ENCODE measurements at regions not wholly inside any gene's neighbourhood (a gene's known extent, or its start where the extent isn't known, plus 50 kb on each side); places are given as distances from the start of the nearest gene placed in this dataset.
"Not testable (repeated sequence)": the region's sequence is repeated elsewhere in the genome, so short reads cannot be mapped to it uniquely, and the experiment has no call there.

DNA sequence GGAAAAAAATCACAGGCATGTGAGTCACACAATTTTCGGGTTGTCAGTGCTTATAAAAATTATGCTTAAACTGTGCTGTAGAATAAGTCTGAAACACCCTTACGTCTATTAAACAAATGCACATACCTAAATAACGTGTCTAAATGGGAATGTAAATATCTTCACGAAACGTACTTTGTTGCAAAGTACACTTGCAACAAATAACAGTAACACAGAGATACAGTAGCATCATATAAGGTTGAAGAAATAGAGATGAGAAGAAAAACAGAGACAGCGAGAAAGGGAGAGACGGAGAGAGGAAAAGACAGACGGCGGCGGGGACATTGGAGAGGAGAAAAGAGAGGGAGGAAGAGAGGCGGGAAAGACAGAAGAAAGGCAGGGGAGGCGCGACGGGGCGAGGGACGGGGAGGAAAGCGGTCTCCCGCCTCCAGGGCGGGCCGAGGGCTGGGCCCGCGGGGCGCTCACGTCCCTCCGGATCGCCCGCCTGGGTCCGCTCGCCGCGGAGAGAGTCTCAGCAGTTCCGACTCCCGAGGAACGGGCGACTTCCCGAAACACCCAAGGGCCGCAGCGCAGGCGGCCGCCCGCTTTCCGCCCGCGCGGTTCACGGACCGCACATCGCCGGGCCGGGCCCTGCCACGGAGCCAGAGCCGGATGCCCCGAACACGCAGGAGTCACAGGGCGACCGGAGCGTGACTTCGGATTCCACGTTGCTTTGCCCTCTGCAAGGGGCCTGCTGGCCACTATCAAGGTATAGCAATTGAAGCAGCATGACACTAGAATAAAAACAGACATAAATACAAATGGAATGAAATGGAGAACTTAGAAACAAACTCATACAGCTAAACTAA is 153.4 kb downstream of the LMLN start:
- TF ChIP-seq, protein P1, sequence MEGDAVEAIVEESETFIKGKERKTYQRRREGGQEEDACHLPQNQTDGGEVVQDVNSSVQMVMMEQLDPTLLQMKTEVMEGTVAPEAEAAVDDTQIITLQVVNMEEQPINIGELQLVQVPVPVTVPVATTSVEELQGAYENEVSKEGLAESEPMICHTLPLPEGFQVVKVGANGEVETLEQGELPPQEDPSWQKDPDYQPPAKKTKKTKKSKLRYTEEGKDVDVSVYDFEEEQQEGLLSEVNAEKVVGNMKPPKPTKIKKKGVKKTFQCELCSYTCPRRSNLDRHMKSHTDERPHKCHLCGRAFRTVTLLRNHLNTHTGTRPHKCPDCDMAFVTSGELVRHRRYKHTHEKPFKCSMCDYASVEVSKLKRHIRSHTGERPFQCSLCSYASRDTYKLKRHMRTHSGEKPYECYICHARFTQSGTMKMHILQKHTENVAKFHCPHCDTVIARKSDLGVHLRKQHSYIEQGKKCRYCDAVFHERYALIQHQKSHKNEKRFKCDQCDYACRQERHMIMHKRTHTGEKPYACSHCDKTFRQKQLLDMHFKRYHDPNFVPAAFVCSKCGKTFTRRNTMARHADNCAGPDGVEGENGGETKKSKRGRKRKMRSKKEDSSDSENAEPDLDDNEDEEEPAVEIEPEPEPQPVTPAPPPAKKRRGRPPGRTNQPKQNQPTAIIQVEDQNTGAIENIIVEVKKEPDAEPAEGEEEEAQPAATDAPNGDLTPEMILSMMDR (IDR thresholded peaks at IDR 0.05 in 8 of 11, conservative IDR thresholded peaks at IDR 0.05 in 3 of 11), result no peak
- TF ChIP-seq POLR2AphosphoS5 (IDR thresholded peaks at IDR 0.05) (peak in 2 of 3 donors; percentile 35 to 70), POLR2A (IDR thresholded peaks at IDR 0.05) (no peak)
- Histone ChIP-seq H3K27ac (no peak overlapping the region), H3K4me3 (peak overlapping the region in 6 of 8 donors; percentile 10 to 56 (median 25)), H3K4me1 (peaks cover 0 to 13% (median 8%) of the 10 kb centered on the region in 6 donors), H3K9me3 (peaks cover 0 to 19% (median 0%) of the 10 kb centered on the region in 8 donors), H3K36me3 (no peaks in the 10 kb centered on the region), H3K27me3 (replicated peaks in 1 of 7) (peaks cover 0 to 80% (median 56%) of the 10 kb centered on the region in 7 donors)
- intact Hi-C loops (cut with DNase I; ENCODE audit: low total_unique reads), result no loop called here
- DNase-seq, result peak; percentile 88
- 5 to 14% (median 7%) methylated on average over 48 to 59 of the region's 59 CpGs for WGBS, 5 donors

DNA sequence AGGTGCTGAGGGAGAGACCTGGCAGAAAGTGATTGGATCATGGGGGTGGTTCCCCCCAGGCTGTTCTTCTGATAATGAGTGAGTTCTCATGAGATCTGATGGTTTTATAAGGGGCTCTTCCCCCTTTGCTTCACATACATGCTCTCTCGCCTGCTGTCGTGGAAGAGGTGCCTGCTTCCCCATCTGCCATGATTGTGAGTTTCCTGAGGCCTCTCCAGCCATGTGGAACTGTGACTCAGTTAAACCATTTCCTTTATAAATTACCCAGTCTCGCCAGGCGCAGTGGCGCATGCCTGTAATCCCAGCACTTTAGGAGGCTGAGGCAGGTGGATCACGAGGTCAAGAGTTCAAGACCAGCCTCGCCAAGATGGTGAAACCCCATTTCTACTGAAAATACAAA is 154.5 kb downstream of the LMLN start:
- H3K36me3 ChIP-seq; H3K4me3 ChIP-seq; intact Hi-C loops (cut with DNase I; ENCODE audit: low total_unique reads); DNase-seq; H3K27ac ChIP-seq: not testable (repeated sequence)
- H3K27me3 ChIP-seq (replicated peaks in 1 of 7), result peaks cover 0 to 69% (median 48%) of the 10 kb centered on the region in 7 donors
- peaks cover 0 to 13% (median 8%) of the 10 kb centered on the region in 6 donors for H3K4me1 ChIP-seq
- 75 to 85% (median 80%) methylated on average over 7 of the region's 7 CpGs for WGBS, 5 donors
- H3K9me3 ChIP-seq, result peaks cover 0 to 19% (median 0%) of the 10 kb centered on the region in 8 donors

DNA sequence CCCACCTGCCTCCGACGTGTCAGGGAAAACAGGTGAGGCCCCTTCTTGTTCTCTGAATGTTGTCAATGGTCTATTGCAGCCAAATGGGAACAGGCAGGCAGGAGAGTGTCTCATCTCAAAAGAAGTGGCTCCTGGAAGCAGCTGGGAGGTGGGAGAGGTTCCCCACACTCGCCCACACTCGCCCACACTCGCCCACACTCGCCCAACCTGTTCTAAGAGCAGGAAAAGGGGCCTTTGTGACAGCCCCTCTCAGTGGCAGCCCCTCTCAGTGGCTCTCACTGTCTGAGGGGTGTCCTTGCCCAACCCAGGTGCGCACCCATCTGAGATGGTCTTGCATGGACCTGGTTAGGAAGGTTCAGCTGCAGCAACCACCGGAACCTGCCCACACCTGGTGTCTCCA is 162.2 kb downstream of the LMLN start:
- H3K4me1 ChIP-seq; H3K9me3 ChIP-seq; H3K36me3 ChIP-seq; H3K4me3 ChIP-seq; H3K27ac ChIP-seq; DNase-seq; H3K27me3 ChIP-seq (replicated peaks in 1 of 7); intact Hi-C loops (cut with DNase I; ENCODE audit: low total_unique reads): not testable (repeated sequence)
- 63 to 100% (median 84%) methylated on average over 1 to 8 of the region's 8 CpGs for WGBS, 5 donors

DNA sequence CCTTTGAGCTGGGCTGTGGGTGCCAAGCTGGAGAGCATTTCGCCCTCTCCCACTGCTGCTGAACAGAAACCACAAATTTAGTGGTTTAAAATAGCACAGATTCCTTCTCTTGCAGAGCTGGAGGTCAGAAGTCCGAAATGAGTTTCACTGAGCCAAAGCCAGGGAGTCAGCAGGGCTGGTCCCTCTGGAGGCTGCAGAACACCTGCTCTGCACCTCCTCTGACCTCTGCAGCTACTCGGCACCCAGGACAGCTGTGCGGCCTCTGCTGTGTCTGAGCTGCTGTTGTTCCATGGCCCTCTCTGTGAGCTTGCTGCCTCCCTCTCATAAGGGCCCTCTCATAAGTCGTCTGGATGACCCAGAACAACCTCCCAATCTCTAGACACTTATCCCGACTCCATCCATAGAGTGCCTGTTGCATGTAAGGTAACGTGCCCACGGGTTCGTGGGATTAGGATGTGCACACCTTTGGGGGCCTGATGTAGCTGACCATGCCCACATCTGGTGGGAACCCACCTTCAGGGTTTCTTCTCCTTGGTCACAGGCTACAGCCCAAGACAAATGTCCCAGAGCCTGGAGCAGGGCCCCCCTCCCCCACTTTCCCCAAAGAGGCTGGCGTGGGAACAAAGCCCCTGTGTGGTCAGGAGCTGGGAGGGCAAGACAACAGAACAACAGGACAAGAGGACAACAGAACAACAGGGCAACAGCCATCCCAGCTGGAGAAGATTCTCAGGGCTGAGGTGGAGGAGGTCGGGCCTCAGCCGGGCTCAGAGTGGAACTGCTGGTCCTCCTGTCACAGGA is 177.2 kb downstream of the LMLN start:
- DNase-seq; H3K27ac ChIP-seq; H3K36me3 ChIP-seq; H3K4me1 ChIP-seq; intact Hi-C loops (cut with DNase I; ENCODE audit: low total_unique reads); H3K9me3 ChIP-seq; H3K4me3 ChIP-seq: not testable (repeated sequence)
- WGBS, 5 donors, result 65 to 79% (median 76%) methylated on average over 3 to 9 of the region's 12 CpGs
- H3K27me3 ChIP-seq (replicated peaks in 1 of 7), result peaks cover 0 to 17% (median 0%) of the 10 kb centered on the region in 7 donors

DNA sequence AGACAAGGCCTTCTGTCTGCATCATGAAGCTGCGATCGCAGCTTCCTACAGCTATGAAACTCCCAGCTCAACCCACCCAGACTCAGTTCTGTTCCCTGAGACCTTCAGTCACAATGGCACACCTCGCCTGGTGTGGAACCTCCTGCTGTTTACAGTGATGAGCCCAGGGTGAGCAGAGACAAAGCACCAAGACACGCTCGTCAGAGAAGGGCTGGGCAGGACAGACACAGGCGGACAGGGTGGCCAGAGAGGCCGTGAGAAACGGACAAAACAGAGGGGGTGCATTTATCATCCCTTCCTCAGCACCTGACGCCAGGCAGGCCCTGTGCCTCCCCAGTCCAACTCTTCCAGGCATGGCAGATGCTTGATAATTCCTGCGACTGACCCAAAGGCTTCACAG is 178.2 kb downstream of the LMLN start:
- H3K27me3 ChIP-seq (replicated peaks in 1 of 7), result peaks cover 0 to 12% (median 0%) of the 10 kb centered on the region in 7 donors
- H3K4me1 ChIP-seq; H3K9me3 ChIP-seq; H3K27ac ChIP-seq; H3K36me3 ChIP-seq; DNase-seq; H3K4me3 ChIP-seq; intact Hi-C loops (cut with DNase I; ENCODE audit: low total_unique reads): not testable (repeated sequence)
- 81 to 93% (median 91%) methylated on average over 6 to 9 of the region's 10 CpGs for WGBS, 5 donors

DNA sequence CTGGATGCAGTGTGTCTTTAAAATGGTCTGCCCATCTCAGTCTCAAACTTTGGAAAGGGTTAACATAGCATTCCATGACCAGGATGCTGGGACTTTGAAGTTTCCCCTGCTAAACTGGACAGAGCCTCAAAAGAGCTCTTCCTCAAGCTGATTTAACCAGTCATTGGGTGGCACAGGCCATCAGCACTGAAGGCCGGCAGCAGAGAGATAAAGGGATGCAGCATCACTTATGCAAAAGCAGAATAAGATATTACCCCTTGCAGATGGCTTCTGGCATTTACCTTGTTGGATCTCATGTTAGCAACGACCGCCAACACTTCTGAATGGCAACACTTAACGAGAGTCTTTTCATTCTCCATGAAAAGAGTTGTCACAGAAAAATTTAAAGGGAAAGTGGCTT is 179.0 kb downstream of the LMLN start:
- intact Hi-C loops (cut with DNase I; ENCODE audit: low total_unique reads), result not testable (repeated sequence)

DNA sequence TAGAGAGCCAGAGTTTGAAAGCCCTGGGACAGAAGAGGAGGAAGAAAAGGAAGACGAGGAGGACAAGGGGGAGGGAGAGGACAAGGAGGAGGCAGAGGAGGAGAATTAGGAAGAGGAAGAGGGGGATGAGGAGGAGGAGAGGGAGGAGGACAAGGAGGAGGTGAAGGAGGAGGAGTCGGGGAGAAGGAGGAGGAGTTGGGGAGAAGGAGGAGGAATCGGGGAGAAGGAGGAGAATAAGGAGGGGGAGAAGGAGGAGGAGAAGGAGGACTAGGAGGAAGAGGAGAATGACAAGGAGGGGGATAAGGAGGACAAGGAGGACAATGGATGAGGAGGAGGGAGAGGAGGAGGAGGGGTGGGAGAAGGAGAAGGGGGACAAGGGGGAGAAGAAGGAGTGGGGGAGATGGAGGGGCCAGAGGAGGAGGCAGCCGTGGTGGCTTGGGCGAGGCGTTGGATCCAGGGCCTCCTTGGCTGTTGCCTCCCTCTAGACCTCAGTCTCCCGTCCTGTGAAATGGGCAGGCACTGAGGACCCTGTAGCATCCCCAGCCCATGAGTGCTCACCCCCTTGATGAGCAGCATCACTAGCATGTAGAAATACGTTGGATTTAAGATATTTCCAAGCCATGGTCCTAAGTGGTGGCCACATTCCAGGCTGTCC is 179.6 kb downstream of the LMLN start:
- 57 to 71% (median 66%) methylated on average over 7 to 8 of the region's 8 CpGs for WGBS, 5 donors
- H3K4me3 ChIP-seq; H3K4me1 ChIP-seq; H3K9me3 ChIP-seq; intact Hi-C loops (cut with DNase I; ENCODE audit: low total_unique reads); H3K27ac ChIP-seq; H3K27me3 ChIP-seq (replicated peaks in 1 of 7); DNase-seq; H3K36me3 ChIP-seq: not testable (repeated sequence)

More for the DNA sequence above, 179.0 kb downstream of the LMLN start:
- H3K9me3 ChIP-seq; H3K27me3 ChIP-seq (replicated peaks in 1 of 7); H3K27ac ChIP-seq; DNase-seq; H3K4me3 ChIP-seq; H3K4me1 ChIP-seq; H3K36me3 ChIP-seq: not testable (repeated sequence)
- WGBS, 5 donors, result 48 to 70% (median 53%) methylated on average over 4 of the region's 4 CpGs

DNA sequence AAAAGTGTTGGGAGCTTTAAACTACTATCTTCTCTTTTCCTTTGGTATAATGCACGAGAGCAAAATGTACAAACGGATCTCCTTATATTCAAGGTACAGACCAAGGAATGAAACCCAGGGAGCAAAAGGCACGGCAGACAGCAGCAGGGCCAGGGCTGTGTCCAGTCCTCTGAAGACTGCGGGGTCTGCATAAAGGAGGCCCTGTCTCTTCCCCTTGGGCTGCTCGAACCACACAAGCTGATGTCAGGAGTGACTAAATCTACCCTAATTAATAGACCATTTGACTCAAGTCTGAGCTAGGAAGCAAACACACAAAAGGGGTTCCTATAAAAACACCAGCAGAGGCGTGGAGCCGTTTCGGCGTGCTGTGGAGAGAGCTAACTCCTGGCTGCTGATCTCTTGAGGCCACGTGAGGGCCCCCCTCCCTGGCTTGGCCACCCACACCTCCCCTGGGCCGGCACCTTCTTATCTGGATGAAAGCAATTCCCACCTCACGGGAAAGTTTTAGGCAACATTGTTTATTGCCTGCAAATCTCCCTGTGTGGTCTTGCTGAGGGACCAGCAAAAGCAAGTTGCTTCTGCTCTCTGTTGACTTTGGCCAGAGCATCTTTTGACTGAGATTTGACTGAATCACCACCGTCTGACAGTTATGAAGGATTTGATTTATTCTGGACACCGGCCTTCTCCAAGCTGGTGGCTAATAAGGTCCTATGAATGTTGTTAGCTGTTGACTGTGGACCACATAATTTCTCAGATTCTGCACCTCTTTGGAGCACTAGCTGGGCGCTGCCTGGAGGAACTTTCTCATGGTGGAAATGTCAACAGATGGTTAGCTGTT is 183.5 kb downstream of the LMLN start:
- DNase-seq; H3K4me1 ChIP-seq; H3K9me3 ChIP-seq; H3K27ac ChIP-seq; H3K27me3 ChIP-seq (replicated peaks in 1 of 7); H3K36me3 ChIP-seq; intact Hi-C loops (cut with DNase I; ENCODE audit: low total_unique reads); H3K4me3 ChIP-seq: not testable (repeated sequence)
- 77 to 87% (median 82%) methylated on average over 10 to 11 of the region's 15 CpGs for WGBS, 5 donors

Data from spleen (tissue), 11 donors.